GM23248 (cell line): ENCODE measurements at regions not wholly inside any gene's neighbourhood (a gene's known extent, or its start where the extent isn't known, plus 50 kb on each side); places are given as distances from the start of the nearest gene placed in this dataset.

Source experiments
- EZH2 ChIP-seq: fragments of 200-600 bp; sonication (generic); IDR thresholded peaks from 2 replicates; pipeline ENCODE4 v1.6.1; 2018; ENCODE audit warnings: antibody characterized with exemption, mild to moderate bottlenecking; ENCODE audit not compliant: insufficient read depth, poor library complexity, severe bottlenecking
- EZH2phosphoT487 ChIP-seq: fragments of 200-600 bp; sonication (generic); IDR thresholded peaks from 2 replicates; pipeline ENCODE4 v1.6.1; 2018; ENCODE audit warnings: antibody characterized with exemption, moderate library complexity, mild to moderate bottlenecking, low read depth; ENCODE audit not compliant: insufficient read depth

DNA sequence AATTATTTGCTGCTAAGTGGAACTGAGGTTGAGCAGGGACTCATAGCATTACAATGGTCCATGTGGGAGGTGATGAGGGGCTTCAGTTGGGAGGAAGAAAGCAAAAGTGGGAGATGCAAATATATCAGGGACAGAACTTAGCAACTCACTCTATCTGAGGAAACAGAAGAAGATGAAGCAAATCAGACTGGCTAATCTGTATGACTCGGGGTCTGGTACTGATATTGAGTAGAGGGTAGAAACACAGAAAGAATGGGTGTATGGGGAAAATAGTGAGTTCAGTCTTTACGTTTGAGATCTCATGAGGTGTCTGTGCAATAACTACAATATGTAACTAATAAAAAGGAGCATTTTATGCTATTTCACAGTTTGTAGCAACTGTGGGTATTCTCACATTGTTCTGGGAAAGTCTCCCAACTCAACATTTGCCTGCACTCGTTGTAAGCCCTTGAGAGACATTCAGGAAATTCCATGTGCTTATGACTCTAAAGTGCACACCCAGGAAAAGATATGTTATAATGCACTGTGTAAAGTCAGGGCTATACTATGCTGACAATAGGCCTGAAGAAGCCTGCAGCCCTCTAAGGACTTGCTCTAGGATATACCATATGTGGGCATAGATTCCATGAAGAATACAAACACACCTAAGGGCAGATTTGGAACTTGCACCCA, 183.5 kb downstream of the SPRY2 start:
- TF ChIP-seq EZH2phosphoT487: no peak
- TF ChIP-seq EZH2: no peak
